ENCODE measurements at regions not wholly inside any gene's neighbourhood (a gene's known extent, or its start where the extent isn't known, plus 50 kb on each side); places are given as distances from the start of the nearest gene placed in this dataset.

DNA sequence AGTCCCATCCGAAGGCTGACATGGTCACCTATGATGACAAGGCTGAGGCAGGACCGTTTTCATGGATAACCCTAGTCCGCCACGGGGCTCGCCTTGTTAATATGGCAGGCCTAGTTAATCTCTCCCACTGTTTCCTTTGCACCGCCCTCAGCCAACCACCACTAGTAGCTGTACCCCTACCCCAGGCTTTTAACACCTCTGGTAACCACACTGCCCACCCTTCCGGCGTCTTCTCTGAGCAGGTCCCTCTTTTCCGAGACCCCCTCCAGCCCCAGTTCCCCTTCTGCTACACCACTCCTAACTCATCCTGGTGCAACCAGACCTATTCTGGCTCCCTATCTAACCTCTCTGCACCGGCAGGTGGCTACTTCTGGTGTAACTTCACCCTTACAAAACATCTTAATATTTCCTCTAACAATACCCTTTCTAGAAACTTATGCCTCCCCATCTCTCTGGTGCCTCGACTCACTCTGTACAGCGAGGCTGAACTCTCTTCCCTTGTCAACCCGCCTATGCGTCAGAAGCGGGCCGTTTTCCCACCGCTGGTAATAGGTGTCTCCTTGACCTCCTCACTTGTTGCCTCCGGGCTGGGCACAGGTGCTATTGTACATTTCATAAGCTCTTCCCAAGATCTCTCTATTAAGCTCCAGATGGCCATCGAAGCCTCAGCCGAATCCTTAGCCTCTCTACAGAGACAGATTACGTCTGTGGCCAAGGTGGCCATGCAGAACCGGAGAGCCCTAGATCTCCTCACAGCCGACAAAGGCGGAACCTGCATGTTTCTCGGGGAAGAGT is 964.4 kb downstream of the RPA4 start:
- DNase-seq (ENCODE audit: low spot score in 2 of 2), result no peak
- Histone ChIP-seq H3K27me3 (no peaks in the 10 kb centered on the region), H3K4me1 (no peaks in the 10 kb centered on the region), H3K36me3 (no peaks in the 10 kb centered on the region), H3K27ac (no peak overlapping the region), H3K9me3 (no peaks in the 10 kb centered on the region), H3K4me3 (no peak overlapping the region)
- 92% methylated on average over 25 of the region's 25 CpGs for WGBS
- TF ChIP-seq POLR2AphosphoS5 (IDR thresholded peaks at IDR 0.05) (no peak), EP300 (IDR thresholded peaks at IDR 0.05) (no peak), POLR2A (IDR thresholded peaks at IDR 0.05) (no peak)
- TF ChIP-seq, protein P1, sequence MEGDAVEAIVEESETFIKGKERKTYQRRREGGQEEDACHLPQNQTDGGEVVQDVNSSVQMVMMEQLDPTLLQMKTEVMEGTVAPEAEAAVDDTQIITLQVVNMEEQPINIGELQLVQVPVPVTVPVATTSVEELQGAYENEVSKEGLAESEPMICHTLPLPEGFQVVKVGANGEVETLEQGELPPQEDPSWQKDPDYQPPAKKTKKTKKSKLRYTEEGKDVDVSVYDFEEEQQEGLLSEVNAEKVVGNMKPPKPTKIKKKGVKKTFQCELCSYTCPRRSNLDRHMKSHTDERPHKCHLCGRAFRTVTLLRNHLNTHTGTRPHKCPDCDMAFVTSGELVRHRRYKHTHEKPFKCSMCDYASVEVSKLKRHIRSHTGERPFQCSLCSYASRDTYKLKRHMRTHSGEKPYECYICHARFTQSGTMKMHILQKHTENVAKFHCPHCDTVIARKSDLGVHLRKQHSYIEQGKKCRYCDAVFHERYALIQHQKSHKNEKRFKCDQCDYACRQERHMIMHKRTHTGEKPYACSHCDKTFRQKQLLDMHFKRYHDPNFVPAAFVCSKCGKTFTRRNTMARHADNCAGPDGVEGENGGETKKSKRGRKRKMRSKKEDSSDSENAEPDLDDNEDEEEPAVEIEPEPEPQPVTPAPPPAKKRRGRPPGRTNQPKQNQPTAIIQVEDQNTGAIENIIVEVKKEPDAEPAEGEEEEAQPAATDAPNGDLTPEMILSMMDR (IDR thresholded peaks at IDR 0.05), result no peak

DNA sequence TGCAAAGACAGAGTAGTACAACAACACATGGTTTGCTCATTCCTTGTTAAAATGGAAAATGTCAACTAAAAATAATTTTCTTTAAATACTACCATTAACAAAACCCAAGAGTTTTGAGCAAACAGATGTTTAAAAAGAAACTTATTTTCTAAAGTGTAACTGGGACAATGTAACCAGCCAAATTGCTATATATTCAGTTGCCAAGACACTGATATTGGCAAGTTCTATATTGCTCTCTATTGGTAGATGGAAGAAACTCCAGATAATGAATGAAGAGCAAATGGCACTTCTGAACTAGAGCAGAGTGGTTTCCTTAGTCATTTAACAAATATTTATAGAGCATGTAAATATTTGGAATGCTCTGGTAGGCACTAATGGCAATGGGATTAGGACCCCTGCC is 966.2 kb downstream of the RPA4 start:
- H3K4me3 ChIP-seq, result no peak overlapping the region
- TF ChIP-seq, protein P1 (IDR thresholded peaks at IDR 0.05), result no peak
- no peak for TF ChIP-seq POLR2AphosphoS5 (IDR thresholded peaks at IDR 0.05)
- TF ChIP-seq POLR2A (IDR thresholded peaks at IDR 0.05), result no peak
- TF ChIP-seq EP300 (IDR thresholded peaks at IDR 0.05), result no peak
- H3K27me3 ChIP-seq, result no peaks in the 10 kb centered on the region
- H3K9me3 ChIP-seq, result no peaks in the 10 kb centered on the region
- H3K4me1 ChIP-seq, result no peaks in the 10 kb centered on the region
- DNase-seq (ENCODE audit: low spot score in 2 of 2), result no peak
- no peak overlapping the region for H3K27ac ChIP-seq
- H3K36me3 ChIP-seq, result no peaks in the 10 kb centered on the region

DNA sequence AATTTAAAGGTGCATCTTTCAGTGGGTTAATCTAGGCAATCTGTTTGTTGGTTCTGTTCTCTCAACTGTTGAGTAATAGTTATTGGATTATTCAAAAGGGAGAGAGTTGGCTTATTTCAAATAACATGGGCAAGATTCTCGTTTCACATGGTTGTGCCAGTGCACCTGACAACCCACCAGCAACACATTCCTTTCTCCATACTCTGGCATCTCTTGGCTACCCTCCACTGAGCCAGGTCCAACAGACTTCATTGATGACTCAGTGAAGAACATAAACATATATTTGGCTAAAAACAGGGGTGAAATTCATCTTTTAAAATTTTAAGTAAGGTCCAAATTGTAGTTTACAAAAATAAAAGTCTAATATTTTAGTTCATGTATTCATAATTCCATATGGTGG is 967.2 kb downstream of the RPA4 start:
- no peak overlapping the region for H3K4me3 ChIP-seq
- no peaks in the 10 kb centered on the region for H3K27me3 ChIP-seq
- H3K36me3 ChIP-seq, result no peaks in the 10 kb centered on the region
- no peaks in the 10 kb centered on the region for H3K4me1 ChIP-seq
- no peak overlapping the region for H3K27ac ChIP-seq
- WGBS, result 34% methylated on average over 1 of the region's 1 CpG
- no peak for TF ChIP-seq POLR2AphosphoS5 (IDR thresholded peaks at IDR 0.05)
- TF ChIP-seq, protein P1 (IDR thresholded peaks at IDR 0.05), result no peak
- no peak for TF ChIP-seq POLR2A (IDR thresholded peaks at IDR 0.05)
- TF ChIP-seq EP300 (IDR thresholded peaks at IDR 0.05), result no peak
- H3K9me3 ChIP-seq, result no peaks in the 10 kb centered on the region
- DNase-seq (ENCODE audit: low spot score in 2 of 2), result no peak

DNA sequence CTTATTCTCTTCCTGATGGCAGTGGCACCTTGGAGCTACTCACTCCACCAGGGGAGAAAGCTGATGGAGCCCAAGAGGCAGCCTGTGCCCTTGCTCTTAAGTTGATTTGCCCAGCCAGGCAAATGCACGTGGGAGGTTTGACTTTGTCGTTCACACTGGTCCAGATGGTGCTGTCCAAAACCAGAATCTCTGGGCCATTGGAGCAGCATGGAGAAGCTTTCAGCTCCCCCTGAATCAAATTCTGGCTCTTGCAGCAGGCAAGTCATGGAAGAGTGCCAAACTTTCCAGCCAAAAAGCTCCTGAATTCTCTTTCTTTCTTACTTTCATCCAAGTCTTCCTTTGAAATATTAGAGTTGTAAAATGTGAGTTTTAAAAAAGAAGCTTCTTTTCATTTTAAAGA is 970.4 kb downstream of the RPA4 start:
- no peaks in the 10 kb centered on the region for H3K27me3 ChIP-seq
- no peak for DNase-seq (ENCODE audit: low spot score in 2 of 2)
- no peaks in the 10 kb centered on the region for H3K36me3 ChIP-seq
- no peaks in the 10 kb centered on the region for H3K9me3 ChIP-seq
- 53% methylated on average over 2 of the region's 2 CpGs for WGBS
- H3K4me1 ChIP-seq, result no peaks in the 10 kb centered on the region
- no peak overlapping the region for H3K4me3 ChIP-seq
- no peak overlapping the region for H3K27ac ChIP-seq
- TF ChIP-seq EP300 (IDR thresholded peaks at IDR 0.05), result no peak
- TF ChIP-seq POLR2AphosphoS5 (IDR thresholded peaks at IDR 0.05), result no peak
- TF ChIP-seq, protein P1 (IDR thresholded peaks at IDR 0.05), result no peak
- TF ChIP-seq POLR2A (IDR thresholded peaks at IDR 0.05), result no peak

DNA sequence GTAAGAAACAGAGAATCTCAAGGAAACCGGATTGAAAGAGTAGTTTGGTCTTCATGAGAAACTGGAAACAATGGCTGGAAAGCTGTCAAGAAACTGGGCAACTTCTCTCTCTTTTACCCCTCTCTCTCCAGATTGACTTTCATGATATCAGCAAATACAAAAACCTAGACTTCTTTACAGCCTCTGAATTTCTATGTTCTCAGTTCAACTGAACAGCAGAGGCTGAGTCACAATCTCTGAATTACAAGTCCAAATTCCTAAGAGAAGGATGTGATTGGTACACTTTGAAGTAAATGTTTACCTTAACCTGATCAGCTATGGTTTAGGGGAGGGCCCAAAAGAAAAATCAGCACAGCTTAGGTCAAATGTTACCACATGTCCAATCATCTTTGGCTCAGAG is 974.9 kb downstream of the RPA4 start:
- Histone ChIP-seq H3K4me1 (no peaks in the 10 kb centered on the region), H3K27ac (no peak overlapping the region), H3K36me3 (no peaks in the 10 kb centered on the region), H3K9me3 (no peaks in the 10 kb centered on the region), H3K27me3 (no peaks in the 10 kb centered on the region), H3K4me3 (no peak overlapping the region)
- TF ChIP-seq POLR2A (IDR thresholded peaks at IDR 0.05) (no peak), POLR2AphosphoS5 (IDR thresholded peaks at IDR 0.05) (no peak), EP300 (IDR thresholded peaks at IDR 0.05) (no peak)
- TF ChIP-seq, protein P1 (IDR thresholded peaks at IDR 0.05), result no peak
- WGBS, result 50% methylated on average over 1 of the region's 1 CpG
- no peak for DNase-seq (ENCODE audit: low spot score in 2 of 2)

Data from suprapubic skin (tissue), 4 donors.